GM21528 (cell line): ENCODE measurements at regions not wholly inside any gene's neighbourhood (a gene's known extent, or its start where the extent isn't known, plus 50 kb on each side); places are given as distances from the start of the nearest gene placed in this dataset.
"Not testable (repeated sequence)": the region's sequence is repeated elsewhere in the genome, so short reads cannot be mapped to it uniquely, and the experiment has no call there.

Experiments used
- ATAC-seq: cut with Tn5 transposase; IDR thresholded peaks from one replicate; pipeline ENCODE4 v1.9.1; 2021; ENCODE audit warnings: mild to moderate bottlenecking, moderate library complexity; ENCODE audit not compliant: unreplicated experiment, low FRiP score

DNA sequence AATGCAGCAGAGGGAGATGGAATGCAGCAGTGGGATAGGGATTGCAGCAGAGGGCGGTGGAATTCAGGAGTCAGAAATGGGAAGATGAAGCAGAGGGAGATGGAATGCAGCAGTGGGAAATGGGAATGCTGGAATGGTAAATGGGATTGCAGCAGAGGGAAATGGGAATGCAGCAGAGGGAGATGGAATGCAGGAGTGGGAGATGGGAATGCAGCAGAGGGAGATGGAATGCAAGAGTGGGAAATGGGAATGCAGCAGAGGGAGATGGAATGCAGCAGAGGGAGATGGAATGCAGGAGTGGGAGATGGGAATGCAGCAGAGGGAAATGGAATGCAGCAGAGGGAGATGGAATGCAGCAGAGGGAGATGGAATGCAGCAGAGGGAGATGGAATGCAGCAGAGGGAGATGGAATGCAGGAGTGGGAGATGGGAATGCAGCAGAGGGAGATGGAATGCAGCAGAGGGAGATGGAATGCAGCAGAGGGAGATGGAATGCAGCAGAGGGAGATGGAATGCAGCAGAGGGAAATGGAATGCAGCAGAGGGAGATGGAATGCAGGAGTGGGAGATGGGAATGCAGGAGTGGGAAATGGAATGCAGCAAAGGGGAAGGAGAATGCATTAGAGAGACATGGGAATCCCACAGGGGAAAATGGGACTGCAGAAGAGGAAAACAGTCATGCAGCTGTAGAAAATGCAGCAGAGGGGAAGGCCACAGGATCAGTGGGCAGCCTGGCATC, 329.8 kb downstream of the EMP1 start:
- not testable (repeated sequence) for ATAC-seq

DNA sequence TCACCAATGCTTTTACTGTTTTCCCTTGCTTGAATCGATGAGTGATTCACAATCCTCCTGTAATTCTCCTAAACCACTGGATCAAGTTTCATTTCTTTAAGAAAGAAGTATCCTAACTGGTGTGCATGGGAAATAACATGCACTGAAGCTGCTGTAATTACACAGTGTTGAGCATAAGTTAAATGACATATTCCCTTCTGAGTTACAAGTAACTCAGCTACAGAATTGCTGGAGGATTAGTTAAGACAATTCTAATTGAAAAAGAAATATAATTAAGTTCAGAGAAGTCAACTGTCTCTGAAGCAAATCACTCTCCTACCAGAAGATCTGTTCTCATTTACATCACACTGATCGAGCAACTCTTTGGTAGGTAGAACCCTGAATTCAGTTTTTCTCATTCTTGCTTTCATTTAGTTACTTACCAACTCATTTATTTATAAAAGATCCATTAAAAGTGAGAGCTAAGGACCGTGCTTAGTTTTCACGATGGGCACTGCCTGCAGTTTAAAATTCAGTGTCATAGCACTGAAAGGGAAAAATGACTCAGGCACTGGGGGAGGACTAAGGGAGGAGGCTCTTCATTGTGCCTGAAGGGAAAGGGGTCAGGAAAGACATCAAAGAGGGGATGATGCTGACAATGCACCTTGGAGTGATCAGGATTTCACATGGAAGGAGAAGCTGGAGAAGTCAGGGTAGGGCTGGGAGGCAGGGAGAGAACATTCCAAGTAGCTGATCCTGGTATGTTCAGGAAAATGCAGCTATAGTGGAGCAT, 327.2 kb downstream of the EMP1 start:
- ATAC-seq, result no peak

DNA sequence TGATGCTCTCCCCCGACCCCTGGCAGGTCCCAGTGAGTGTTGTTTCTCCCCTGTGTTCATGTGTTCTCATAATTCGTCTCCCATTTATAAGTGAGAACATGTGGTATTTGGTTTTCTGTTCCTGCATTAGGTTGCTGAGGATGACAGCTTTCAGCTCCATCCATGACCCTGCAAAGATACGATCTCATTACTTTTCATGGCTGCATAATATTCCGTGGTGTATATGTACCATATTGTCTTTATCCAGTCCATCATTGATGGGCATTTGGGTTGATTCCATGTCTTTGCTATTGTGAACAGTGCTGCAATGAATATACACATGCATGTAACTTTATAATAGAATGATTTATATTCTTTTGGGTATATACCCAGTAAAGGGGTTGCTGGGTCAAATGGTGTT, 321.5 kb downstream of the EMP1 start:
- not testable (repeated sequence) for ATAC-seq

DNA sequence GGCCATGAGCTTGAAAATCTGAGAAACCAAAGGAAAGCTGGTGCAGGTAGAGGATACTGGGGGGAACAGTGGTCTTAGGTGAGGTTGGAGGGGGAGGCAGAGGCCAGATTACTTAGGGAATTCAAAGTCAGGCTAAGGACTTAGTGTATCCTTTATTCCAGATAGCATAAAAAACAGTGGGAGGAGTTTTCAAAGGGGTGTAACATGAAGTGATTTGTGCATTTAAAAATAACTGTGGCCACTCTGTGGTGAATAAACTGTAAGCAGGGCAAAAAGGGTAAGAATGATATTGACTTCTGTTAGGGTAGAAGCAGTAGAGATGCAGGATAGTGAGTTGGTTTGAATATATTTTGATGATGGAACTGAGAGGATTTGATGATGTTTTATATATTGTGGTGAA, 313.2 kb downstream of the EMP1 start:
- no peak for ATAC-seq

DNA sequence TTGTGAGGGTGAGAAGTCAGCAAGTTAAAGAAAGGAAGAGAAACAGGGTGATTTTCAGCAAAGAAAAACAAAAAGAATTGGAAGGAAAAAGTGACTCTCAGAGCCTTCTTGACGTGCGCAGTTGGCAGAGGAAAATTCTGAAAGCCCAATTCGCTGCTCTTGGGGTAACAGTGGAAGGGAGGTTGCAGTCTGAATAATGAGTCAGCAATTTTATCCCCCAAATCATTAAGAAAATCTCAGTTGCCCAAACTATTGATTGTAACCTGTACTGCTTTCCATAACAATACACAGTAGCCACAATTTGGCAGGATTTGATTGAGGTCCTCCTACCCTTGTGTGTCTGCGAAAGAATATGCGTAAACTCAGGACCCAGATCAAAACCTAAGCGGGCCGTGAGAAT, 309.1 kb downstream of the EMP1 start:
- no peak for ATAC-seq

DNA sequence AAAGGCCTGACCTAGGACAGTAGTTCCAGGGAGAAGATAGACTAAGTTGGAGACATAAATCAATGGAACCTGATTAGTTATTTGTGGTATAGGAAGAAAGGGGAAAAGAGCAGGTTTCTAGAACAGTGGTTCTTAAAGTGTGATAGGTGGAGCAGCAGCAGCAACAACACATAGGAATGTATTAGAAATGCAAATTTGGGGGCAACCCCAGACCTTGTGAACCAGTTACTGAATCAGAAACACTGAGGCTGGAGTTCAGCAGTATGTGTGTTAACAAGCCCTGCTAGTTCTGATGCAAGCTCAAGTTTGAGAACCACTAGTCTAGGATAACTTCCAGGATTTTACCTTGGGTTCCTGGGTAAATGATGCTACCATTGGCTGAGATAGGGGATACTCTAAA, 308.7 kb downstream of the EMP1 start:
- no peak for ATAC-seq

DNA sequence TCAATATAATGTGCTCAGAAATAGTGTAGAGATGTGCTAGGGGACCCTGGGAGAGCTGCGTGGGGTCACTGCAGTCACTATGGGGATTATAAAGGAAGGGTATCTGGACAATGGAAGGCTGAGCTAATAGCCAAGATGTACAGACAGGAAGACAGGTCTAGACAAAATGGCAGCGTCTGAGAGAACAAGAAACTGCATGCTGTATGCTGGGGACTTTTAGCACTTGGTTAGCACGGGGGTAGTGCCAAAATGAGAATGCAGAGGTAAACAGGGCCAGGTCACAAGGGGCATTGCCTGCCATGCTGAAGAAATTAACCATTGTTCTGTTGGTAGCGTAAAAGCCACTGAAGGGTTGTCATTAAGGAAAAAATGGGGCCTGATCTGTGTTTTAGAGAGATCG, 308.2 kb downstream of the EMP1 start:
- no peak for ATAC-seq

DNA sequence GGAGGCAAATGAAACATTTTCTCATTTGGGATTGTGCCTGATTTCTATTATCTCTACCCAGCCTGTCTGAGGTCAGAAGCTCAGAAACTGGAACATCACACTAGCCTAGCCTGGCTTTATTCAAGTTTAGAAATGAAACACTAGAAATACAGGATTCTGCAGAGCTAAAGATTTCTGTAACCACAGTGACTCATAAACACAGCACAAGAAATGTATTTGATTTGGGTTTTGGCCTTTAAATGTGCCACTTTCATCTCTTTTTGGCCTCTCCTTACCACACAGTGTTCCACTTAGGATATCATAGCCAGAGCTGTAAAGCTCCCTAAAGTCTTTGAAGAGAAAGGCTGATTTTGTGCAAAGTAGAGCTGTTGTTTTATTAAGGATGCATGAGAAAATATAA, 307.5 kb downstream of the EMP1 start:
- ATAC-seq, result no peak

DNA sequence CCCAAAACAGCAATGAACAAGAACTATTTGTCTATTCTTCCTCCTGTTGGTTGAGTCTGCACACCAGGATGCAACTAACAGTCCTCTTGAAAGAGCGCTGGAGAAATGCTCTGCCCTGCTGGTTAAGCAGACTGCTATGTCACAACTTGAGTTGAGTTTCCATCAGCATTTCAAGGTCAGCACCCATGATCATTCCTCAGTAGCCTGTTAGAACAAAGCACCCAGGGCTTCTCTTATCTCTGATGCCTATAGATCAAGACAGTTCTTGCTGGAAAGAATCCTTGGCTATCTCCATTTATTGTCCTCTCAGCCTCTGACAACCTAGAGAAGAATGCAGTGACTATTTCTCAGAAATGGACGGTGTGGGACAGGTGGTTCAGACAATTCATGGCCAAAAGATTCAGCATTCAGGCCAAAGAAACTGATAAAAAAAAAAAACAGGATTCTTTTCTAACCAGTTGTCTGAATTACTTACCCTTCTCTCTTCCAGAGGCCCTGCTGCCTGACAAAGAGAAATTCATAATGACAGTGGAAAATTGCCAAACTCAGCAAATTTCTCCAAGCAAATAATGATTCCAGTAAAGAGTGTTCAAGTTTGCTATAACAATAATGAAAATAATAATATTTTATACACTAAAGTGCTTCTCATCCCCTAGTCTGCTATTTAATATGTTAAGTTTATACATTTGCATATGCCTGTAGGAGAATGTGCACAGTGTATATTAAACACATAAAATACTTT, 306.7 kb downstream of the EMP1 start:
- no peak for ATAC-seq

DNA sequence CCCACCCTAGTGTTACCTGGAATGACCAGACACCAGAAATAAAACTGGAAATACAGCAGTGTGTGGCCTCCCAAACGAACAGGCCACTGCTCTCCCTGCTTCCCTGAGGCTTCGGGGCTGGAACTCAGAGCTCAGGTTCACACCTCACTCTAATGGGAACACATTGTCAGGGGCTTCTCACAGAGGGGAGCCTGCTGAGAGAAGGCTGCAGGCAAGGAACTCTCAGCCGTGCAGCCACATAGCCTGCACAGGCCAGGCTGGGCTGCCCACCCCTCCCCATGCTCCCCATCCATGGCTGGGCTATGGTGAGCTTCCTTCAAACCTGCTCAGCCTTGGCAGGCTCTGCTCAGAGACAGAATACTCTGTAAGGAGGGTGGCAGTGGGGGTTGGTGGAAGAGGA, 302.5 kb downstream of the EMP1 start:
- no peak for ATAC-seq

DNA sequence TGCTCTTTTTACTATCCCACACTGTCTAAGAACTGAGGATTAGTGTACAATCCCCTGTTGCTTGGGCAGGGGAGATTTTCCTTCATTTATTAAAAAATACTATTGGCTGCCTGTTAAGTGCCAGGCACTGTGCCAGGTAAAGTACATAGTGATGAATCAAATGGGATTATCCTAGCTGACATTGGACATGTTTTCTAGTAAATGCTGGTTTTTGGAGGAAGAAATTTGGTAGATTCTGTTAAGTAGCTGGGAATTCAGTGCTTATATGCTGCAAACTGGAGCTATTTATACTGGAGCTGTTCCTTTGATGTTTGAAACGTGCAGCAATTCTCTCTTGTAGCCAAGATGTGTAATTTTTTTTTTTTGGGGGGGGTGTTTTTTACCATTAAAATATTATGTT, 299.6 kb downstream of the EMP1 start:
- no peak for ATAC-seq

DNA sequence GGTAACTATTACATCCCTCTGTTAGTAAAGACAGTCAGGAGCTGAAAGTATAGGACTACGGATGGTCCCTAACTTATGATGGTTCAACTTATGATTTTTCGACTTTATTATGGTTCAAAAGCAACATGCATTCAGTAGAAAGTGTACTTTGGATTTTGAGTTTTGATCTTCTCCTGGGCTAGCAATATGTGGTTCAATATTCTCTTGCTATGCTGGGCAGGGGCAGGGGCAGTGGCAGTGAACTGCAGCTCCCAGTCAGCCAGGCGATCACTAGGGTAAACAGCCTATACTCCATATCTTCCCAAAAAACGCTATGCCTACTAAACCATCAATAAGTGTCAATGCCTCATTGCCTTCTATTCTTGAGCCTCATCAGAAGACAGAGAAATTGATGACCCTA, 292.7 kb downstream of the EMP1 start:
- no peak for ATAC-seq

DNA sequence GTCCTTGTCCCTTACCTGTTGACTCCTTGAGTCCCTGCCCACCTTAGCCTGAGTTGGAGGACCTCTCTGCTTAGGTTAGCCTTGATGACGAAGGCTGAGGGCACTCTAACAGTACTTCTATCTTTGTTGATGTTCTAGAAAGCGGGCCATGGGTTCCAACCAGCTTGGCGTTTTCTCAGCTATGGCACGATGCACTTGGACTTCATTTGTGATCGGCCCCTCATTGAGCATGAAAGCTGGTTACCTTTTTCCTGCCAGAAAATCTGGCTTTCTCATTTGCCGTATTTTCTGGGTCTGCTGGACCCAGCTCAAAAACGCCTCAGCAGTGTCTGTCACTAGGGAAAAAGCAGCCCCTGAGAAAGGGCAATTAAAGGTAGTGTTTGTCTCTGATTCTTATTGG, 290.8 kb downstream of the EMP1 start:
- no peak for ATAC-seq

DNA sequence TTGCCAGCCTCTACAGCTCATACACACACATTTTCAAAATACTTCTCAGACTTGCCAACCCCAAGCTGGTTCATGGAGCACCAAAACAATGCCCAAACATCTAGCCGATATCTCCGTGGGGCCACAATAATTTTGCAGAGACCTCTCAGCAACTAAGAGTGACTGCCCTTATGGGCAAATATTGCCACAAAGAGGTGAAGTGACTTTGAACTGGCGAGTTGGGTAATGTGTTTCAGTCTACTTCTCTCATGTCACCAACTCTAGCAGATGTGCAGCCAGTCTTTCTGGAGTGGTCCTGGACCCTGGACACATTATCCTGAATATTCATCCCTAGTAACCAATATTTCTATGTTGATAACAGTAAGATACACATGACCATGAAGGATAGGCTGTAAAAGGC, 290.3 kb downstream of the EMP1 start:
- ATAC-seq, result no peak

DNA sequence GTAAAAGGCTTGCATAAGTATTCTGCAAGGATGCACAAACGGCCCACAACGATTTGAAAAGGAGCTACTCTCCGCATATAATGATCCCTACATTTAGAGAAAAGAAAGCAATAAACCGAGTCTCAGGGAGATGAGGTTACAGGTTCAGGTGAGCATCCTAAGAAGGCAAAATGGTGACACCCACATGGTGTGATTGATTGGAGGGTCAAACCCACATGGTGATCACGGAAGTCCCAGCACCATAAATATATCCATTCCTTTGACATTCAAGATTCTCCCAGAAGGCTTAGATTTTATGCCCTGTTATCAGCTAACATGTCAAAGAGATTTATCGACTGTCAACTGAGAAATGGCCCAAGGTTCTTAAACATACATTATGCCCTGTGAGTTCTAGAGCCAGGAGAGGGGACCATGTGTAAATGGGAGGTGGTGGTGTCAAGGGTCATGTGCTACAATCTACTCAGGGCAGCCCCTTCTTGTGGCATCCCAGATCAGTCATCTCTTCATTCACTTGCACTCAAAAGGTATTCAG, 282.2 kb downstream of the EMP1 start:
- ATAC-seq, result no peak

DNA sequence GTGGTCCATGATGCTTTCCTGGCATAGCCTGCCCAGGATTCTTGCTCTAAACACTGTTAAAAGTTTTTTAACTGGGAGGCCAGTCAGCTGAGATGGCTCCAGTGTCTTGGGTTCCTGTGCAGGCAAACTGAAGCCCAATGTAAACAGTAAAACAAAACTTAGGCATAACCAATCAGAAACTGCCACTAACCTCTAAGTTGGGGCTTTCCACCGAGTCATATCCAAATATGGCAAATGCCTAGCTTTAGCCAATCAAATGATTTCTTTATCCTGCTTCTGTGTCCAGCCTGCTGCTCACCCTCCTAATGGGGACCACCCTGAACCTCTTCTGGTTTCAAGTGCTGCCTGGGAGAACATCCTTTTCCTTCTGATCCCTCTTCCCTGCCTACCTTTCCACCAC, 277.9 kb downstream of the EMP1 start:
- ATAC-seq, result no peak

DNA sequence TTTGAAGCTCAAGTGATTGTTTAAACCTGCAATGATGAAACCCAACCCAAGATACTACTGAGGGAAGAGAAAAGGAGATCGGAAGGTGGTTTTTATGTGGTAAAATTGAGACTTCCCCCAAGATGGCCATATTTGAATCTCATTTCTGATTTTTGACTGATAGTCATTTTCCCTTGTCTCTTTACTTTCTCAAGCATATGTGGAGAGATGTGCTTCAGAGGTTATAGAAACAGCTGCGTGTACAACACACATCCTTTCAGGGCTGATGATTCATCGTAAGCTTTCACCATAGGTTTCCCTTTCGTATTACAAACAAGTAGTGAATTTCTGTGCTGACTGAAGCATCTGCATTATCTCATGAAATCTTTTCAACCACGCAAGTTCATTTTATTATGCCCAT, 276.2 kb downstream of the EMP1 start:
- ATAC-seq, result peak; percentile 97

DNA sequence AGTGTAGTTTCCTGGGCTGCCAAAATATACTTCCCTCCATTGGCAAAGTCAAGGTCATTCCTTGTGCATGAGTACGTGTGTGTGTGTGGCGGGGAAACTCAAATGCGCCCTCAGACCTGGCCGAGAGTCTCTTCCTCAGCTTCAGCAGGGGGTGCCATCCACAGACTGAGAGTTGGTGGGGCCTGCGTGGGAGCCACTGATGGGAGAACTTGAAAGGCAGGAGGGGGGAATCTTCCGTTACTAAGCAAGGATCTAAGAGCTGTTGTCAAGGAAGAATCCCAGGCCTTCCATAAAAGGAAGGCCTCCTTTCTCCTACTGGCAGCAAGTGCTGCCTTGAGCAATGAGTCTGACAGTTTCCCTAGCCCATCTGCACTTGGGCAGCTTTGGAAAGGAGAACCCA, 274.9 kb downstream of the EMP1 start:
- ATAC-seq, result no peak

DNA sequence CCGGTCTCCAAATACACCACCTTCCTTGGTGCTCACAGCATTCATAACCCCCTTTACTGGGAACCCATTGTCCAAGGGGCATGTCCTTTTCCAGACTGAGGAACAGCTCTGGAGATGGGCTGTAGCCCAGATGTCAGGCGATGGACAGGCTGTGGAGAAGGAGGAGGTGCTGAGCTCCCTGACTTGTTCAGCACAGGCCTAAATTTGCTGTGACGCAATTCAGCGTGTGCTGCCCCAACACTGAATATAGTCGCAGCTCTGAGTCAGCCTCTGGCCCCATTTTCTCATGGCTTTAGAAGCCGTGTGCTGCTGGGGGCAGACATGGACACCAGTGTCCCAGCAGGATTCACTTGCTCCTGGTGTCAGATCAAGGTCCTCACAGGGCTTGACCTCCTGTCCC, 269.1 kb downstream of the EMP1 start:
- no peak for ATAC-seq

DNA sequence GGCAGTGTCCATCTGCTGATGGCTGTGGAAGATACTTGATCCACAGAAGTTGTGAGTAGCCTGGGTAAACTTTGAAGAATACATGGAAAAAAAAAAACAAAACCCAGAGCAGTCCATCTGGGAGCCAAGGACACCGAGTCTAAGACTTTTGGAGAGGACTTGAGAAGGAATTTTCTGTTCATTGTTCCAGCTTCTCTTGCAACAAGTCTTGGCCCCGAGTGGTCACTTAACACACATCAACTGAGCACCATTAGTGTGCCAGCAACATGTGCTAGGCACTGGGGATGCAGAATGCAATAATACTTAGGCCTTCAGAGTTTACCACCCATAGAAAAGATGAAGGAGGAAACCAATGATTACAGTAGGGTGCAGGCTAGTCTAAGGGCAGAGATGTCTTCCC, 266.7 kb downstream of the EMP1 start:
- ATAC-seq, result no peak

DNA sequence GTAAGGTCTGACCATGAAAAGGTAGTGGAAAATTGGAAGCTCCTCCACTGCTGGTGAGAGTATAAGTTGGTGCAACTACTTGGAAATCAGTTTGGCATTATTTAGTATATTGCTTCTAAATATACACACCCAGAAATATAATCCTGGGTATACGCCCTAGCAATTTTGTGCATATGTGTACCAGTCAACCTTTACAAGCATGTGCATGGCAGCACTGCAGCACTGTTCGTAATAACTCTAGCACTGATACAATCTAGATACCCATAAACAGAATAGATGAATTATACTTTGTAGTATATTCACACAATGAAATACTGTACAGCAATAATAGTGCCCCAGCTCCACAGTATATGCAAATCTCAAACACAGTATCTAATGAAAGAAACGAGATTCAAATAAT, 265.9 kb downstream of the EMP1 start:
- ATAC-seq, result no peak
